OCI-LY3 (cell line): ENCODE measurements at regions not wholly inside any gene's neighbourhood (a gene's known extent, or its start where the extent isn't known, plus 50 kb on each side); places are given as distances from the start of the nearest gene placed in this dataset.

Source experiments
- H2AFZ ChIP-seq: fragments of 200-600, 300-600 bp; shearing (Covaris generic); 2 replicates; pipeline ENCODE4 v1.6.0; 2014; ENCODE audit warnings: antibody characterized with exemption, low read depth, low read length
- H3K27ac ChIP-seq: fragments of 200-600, 300-600 bp; sonication (generic); 2 replicates; pipeline ENCODE4 v1.5.1; 2014; ENCODE audit warnings: mild to moderate bottlenecking, low read length, moderate library complexity, mixed read lengths
- H3K27me3 ChIP-seq: fragments of 200-600, 300-600 bp; sonication (generic); 2 replicates; pipeline ENCODE4 v1.6.1; 2014; ENCODE audit warnings: low read depth, low read length, mixed read lengths
- H3K36me3 ChIP-seq: fragments of 200-600, 300-600 bp; sonication (generic); replicated peaks from 2 replicates; pipeline ENCODE3; 2014; ENCODE audit warnings: low read depth, low read length, mixed read lengths
- H3K4me1 ChIP-seq: fragments of 300-600, 200-600 bp; sonication (generic); 2 replicates; pipeline ENCODE4 v1.6.1; 2014; ENCODE audit warnings: low read length, mixed read lengths
- H3K4me2 ChIP-seq: fragments of 200-600, 300-600 bp; sonication (generic); 2 replicates; pipeline ENCODE4 v1.6.1; 2014; ENCODE audit warnings: low read length, mixed read lengths
- H3K4me3 ChIP-seq: fragments of 300-600, 200-600 bp; sonication (generic); 2 replicates; pipeline ENCODE4 v1.5.1; 2014; ENCODE audit warnings: antibody characterized with exemption, mild to moderate bottlenecking, low read length, moderate library complexity
- H3K79me2 ChIP-seq: fragments of 300-600, 200-600 bp; shearing (Covaris generic); 2 replicates; pipeline ENCODE4 v1.6.1; 2014; ENCODE audit warnings: mild to moderate bottlenecking, low read length, mixed read lengths
- H3K9ac ChIP-seq: fragments of 300-600, 200-600 bp; shearing (Covaris generic); 2 replicates; pipeline ENCODE4 v1.6.0; 2014; ENCODE audit warnings: mild to moderate bottlenecking, low read length, moderate library complexity
- H3K9me3 ChIP-seq: fragments of 200-600, 300-600 bp; shearing (Covaris generic); 2 replicates; pipeline ENCODE4 v1.6.1; 2014; ENCODE audit warnings: low read length, mixed read lengths; ENCODE audit not compliant: insufficient read depth
- H4K20me1 ChIP-seq: fragments of 200-600, 300-600 bp; sonication (generic); 2 replicates; pipeline ENCODE4 v1.6.1; 2016; ENCODE audit warnings: low read length, mixed read lengths; ENCODE audit not compliant: insufficient read depth
- EZH2phosphoT487 ChIP-seq: fragments of 200-600 bp; shearing (Covaris generic); IDR thresholded peaks from 2 replicates; pipeline ENCODE4 v1.6.1; 2018; ENCODE audit warnings: antibody characterized with exemption, mixed run types, low read depth
- TF ChIP-seq, protein P1 (sequence below): fragments of 200-600, 300-600 bp; sonication (generic); IDR thresholded peaks from 2 replicates; pipeline ENCODE4 v1.5.1; 2014; ENCODE audit warnings: antibody characterized with exemption, low read length, low read depth

DNA sequence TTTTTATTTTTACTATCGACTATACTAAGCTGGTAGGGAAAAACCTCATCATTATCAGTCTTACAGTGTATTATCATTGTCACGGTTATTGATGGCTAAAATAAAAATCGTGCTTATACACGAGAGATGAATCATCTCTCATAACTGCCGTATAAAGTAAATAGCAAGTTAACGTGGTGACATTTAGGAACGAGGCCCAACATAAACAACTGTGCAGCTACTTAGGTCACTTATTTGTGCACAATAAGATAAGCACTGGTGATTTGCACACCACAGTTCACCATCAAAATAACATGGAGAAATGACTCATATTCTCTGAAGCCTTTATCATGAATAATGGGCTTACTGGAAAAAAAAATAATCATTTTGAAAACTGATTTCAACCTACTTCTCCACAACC is 482.0 kb upstream of the TENM3 start:
- H3K9me3 ChIP-seq: no peaks in the 10 kb centered on the region
- H3K79me2 ChIP-seq: no peaks in the 10 kb centered on the region
- no peak overlapping the region for H3K9ac ChIP-seq
- no peaks in the 10 kb centered on the region for H3K4me1 ChIP-seq
- no peak overlapping the region for H2AFZ ChIP-seq
- no peak overlapping the region for H3K27ac ChIP-seq
- TF ChIP-seq, protein P1, sequence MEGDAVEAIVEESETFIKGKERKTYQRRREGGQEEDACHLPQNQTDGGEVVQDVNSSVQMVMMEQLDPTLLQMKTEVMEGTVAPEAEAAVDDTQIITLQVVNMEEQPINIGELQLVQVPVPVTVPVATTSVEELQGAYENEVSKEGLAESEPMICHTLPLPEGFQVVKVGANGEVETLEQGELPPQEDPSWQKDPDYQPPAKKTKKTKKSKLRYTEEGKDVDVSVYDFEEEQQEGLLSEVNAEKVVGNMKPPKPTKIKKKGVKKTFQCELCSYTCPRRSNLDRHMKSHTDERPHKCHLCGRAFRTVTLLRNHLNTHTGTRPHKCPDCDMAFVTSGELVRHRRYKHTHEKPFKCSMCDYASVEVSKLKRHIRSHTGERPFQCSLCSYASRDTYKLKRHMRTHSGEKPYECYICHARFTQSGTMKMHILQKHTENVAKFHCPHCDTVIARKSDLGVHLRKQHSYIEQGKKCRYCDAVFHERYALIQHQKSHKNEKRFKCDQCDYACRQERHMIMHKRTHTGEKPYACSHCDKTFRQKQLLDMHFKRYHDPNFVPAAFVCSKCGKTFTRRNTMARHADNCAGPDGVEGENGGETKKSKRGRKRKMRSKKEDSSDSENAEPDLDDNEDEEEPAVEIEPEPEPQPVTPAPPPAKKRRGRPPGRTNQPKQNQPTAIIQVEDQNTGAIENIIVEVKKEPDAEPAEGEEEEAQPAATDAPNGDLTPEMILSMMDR: no peak
- no peak for TF ChIP-seq EZH2phosphoT487
- 0 out of 2 replicates have a peak, but pooled peaks cover 3% of the 10 kb centered on the region for H3K27me3 ChIP-seq
- no peak overlapping the region for H3K4me3 ChIP-seq
- H4K20me1 ChIP-seq: no peaks in the 10 kb centered on the region
- no peaks in the 10 kb centered on the region for H3K36me3 ChIP-seq
- no peak overlapping the region for H3K4me2 ChIP-seq

DNA sequence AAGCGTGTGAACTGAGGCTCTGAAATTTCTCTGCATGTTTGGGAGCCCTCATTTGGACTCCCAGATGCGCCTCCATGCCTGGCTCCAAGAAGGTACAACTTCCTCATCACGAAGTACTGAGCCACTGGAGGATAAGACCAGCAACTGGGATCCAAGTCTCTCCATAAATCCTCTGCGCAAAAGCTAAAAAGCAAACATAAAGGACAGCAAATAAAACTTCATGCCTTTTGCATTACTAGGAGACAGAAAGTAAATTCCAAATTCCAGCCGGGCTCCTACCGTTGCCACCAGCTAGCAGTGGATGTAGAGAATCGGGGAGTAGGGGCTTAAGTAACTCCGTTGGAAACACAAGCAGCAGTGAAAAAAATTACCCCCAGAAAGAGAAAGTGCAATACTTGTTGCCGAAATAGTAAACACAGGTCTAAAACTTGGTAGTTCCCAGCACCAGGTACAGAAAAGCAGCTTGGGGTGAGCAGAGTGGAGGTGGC is 477.1 kb upstream of the TENM3 start:
- Histone ChIP-seq H3K4me2 (no peak overlapping the region), H3K79me2 (no peaks in the 10 kb centered on the region), H3K4me1 (no peaks in the 10 kb centered on the region), H3K4me3 (no peak overlapping the region), H3K9ac (no peak overlapping the region), H3K9me3 (no peaks in the 10 kb centered on the region), H3K36me3 (no peaks in the 10 kb centered on the region), H3K27ac (no peak overlapping the region), H3K27me3 (no peaks in the 10 kb centered on the region), H4K20me1 (no peaks in the 10 kb centered on the region), H2AFZ (no peak overlapping the region)
- TF ChIP-seq, protein P1: no peak
- no peak for TF ChIP-seq EZH2phosphoT487

- Histone ChIP-seq H3K36me3 (no peaks in the 10 kb centered on the region), H3K27ac (no peak overlapping the region), H2AFZ (no peak overlapping the region), H4K20me1 (no peaks in the 10 kb centered on the region), H3K4me2 (no peak overlapping the region), H3K79me2 (no peaks in the 10 kb centered on the region), H3K4me3 (no peak overlapping the region), H3K4me1 (no peaks in the 10 kb centered on the region), H3K27me3 (no peaks in the 10 kb centered on the region), H3K9me3 (no peaks in the 10 kb centered on the region), H3K9ac (no peak overlapping the region)
- TF ChIP-seq, protein P1: no peak
- TF ChIP-seq EZH2phosphoT487: no peak
These were observed 472.2 kb upstream of the TENM3 start for GRCh38 chr4:181770971-181771370.

DNA sequence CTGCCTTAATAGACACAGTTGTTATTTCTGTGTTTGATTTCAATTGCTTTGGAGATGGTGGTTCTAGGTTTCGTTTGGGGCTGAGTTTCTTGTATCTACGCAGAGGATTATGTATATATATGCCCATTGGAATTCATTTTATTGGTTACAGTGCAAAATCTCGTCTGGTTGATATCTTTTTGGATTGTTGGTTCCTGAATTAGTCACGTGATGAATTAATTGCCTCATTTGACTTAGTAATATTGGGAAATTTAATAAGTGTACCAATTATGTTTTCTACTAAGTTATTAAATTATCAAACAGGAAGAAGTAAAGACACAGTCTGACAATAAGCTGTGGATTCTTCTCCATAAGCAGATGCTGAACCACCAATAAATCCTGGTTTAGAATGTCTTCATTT is 467.9 kb upstream of the TENM3 start:
- H2AFZ ChIP-seq: no peak overlapping the region
- no peaks in the 10 kb centered on the region for H3K4me1 ChIP-seq
- no peaks in the 10 kb centered on the region for H3K27me3 ChIP-seq
- no peaks in the 10 kb centered on the region for H3K79me2 ChIP-seq
- H3K27ac ChIP-seq: no peak overlapping the region
- H3K4me2 ChIP-seq: no peak overlapping the region
- no peak overlapping the region for H3K9ac ChIP-seq
- TF ChIP-seq, protein P1: no peak
- TF ChIP-seq EZH2phosphoT487: no peak
- no peaks in the 10 kb centered on the region for H4K20me1 ChIP-seq
- H3K4me3 ChIP-seq: no peak overlapping the region
- no peaks in the 10 kb centered on the region for H3K9me3 ChIP-seq
- H3K36me3 ChIP-seq: no peaks in the 10 kb centered on the region
